K562 (cell line): ENCODE measurements at regions not wholly inside any gene's neighbourhood (a gene's known extent, or its start where the extent isn't known, plus 50 kb on each side); places are given as distances from the start of the nearest gene placed in this dataset.

Experiments used
- ATAC-seq: fragments of 200-7000 bp; cut with Tn5 transposase; 3 replicates; pipeline ENCODE4 v1.9.1; 2020; ENCODE audit warnings: moderate library complexity
- BruUV-seq: library from RNA; stranded (reverse); fragments of 400-500 nt; replicated peaks from 2 replicates; lab custom pipeline; 2021; lab: Mats Ljungman, UMichigan
- CTCF ChIA-PET: fragments of 300-600 bp; formaldehyde crosslinking; extraction: SDS; loops from one replicate; lab custom pipeline; 2021; ENCODE audit warnings: low intra/inter-chr PET ratio; lab: Yijun Ruan, JAX
- POLR2A ChIA-PET: fragments of 300-600, 350-650 bp; sonication (Branson Sonifier 250); formaldehyde crosslinking; extraction: SDS; loops from one replicate; lab custom pipeline; 2021; ENCODE audit warnings: antibody characterized with exemption, inconsistent platforms; lab: Yijun Ruan, JAX
- DNase-seq, 4 experiments: peaks; one replicate each; pipeline versions ENCODE4 v3.0.0 to v3.0.0-alpha.2; 2011 to 2018; ENCODE audit warnings: low spot score in 3 of 4, mixed read lengths in 3 of 4; ENCODE audit errors: extremely low read depth in 1 of 4
- FAIRE-seq: peaks from 2 replicates; lab custom pipeline; 2011; peaks lifted over from hg19 to GRCh38; lab: Jason Lieb, UNC
- H2AFZ ChIP-seq: 2 replicates; pipeline ENCODE4 v1.6.0; 2011; ENCODE audit warnings: low read depth, low read length, control low read depth, inconsistent platforms
- H3K27ac ChIP-seq: fragments of 200-600 bp; 3 replicates; pipeline ENCODE4 v1.8.0; 2011; ENCODE audit warnings: low read depth, mild to moderate bottlenecking, control low read depth, inconsistent platforms, low read length, moderate library complexity, mixed read lengths; ENCODE audit errors: extremely low read depth
- H3K27me3 ChIP-seq, 2 experiments: fragments of 300-600 bp in 1 of 2; 2 replicates in 1 of 2; 3 replicates in 1 of 2; pipeline versions ENCODE4 v1.6.0 to v1.8.0; 2011; ENCODE audit warnings: inconsistent platforms in 2 of 2, low read length in 2 of 2, mild to moderate bottlenecking in 1 of 2, mixed read lengths in 1 of 2, moderate library complexity in 1 of 2; ENCODE audit not compliant: control insufficient read depth in 2 of 2, insufficient read depth in 2 of 2
- H3K36me3 ChIP-seq: fragments of 300-600 bp; 3 replicates; pipeline ENCODE4 v1.8.0; 2011; ENCODE audit warnings: mild to moderate bottlenecking, low read length, inconsistent platforms; ENCODE audit not compliant: control insufficient read depth, insufficient read depth
- H3K4me1 ChIP-seq, 2 experiments: fragments of 200-600 bp in 1 of 2; replicated peaks in 1 of 2; 2 replicates in 1 of 2; 3 replicates in 1 of 2; pipeline versions ENCODE4 v1.5.1 to v1.8.0; 2011; ENCODE audit warnings: inconsistent platforms in 2 of 2, low read length in 2 of 2, mild to moderate bottlenecking in 1 of 2, mixed read lengths in 1 of 2, moderate library complexity in 1 of 2; ENCODE audit not compliant: control insufficient read depth in 2 of 2, insufficient read depth in 2 of 2
- H3K4me2 ChIP-seq: 2 replicates; pipeline ENCODE4 v1.6.1; 2011; ENCODE audit warnings: low read length, control low read depth, inconsistent platforms, mixed read lengths; ENCODE audit not compliant: insufficient read depth
- H3K4me3 ChIP-seq: fragments of 200-600 bp; sonication (generic), shearing (Covaris generic); 2 replicates; pipeline ENCODE4 v1.5.1; 2016; ENCODE audit warnings: control low read depth, inconsistent platforms
- H3K79me2 ChIP-seq: fragments of 200-600 bp; 3 replicates; pipeline ENCODE4 v1.8.0; 2011; ENCODE audit warnings: low read length, inconsistent platforms; ENCODE audit not compliant: control insufficient read depth, insufficient read depth
- H3K9ac ChIP-seq, 2 experiments: 2 replicates each; pipeline versions ENCODE4 v1.6.0 to v1.6.1; 2011; ENCODE audit warnings: low read depth in 2 of 2, low read length in 2 of 2, control low read depth in 1 of 2, inconsistent platforms in 1 of 2, mild to moderate bottlenecking in 1 of 2, mixed read lengths in 1 of 2; ENCODE audit not compliant: insufficient read depth in 1 of 2
- H3K9me1 ChIP-seq: one replicate; pipeline ENCODE4 v1.6.0; 2011; ENCODE audit warnings: inconsistent platforms, mild to moderate bottlenecking, low read length, moderate library complexity; ENCODE audit not compliant: control insufficient read depth, insufficient read depth
- H3K9me3 ChIP-seq: replicated peaks from 2 replicates; pipeline ENCODE4 v1.5.1; 2011; ENCODE audit warnings: low read depth, low read length, inconsistent platforms; ENCODE audit not compliant: control insufficient read depth, insufficient read depth
- H4K20me1 ChIP-seq: replicated peaks from 2 replicates; pipeline ENCODE4 v1.6.1; 2011; ENCODE audit warnings: low read length, inconsistent platforms, mixed read lengths; ENCODE audit not compliant: control insufficient read depth, insufficient read depth
- C11orf30 ChIP-seq: fragments of 450-650 bp; IDR thresholded peaks from 2 replicates; pipeline ENCODE4 v1.6.1; 2016; ENCODE audit warnings: low read depth, mild to moderate bottlenecking
- CBX1 ChIP-seq: sonication (generic); IDR thresholded peaks from 2 replicates; pipeline ENCODE4 v1.6.1; 2016; ENCODE audit warnings: antibody characterized with exemption, low read depth, mild to moderate bottlenecking
- CEBPG ChIP-seq, 3 experiments: fragments of 200-800 bp in 1 of 3; sonication (Bioruptor generic) in 1 of 3; sonication (generic) in 1 of 3; formaldehyde crosslinking in 1 of 3; IDR thresholded peaks in 2 of 3; conservative IDR thresholded peaks in 1 of 3; 2 replicates each; pipeline versions ENCODE4 v1.6.1 to v1.8.0; 2016 to 2022; ENCODE audit warnings: missing compliant biosample characterization in 2 of 3, missing genetic modification characterization in 2 of 3, mild to moderate bottlenecking in 1 of 3, missing genetic modification reagents in 1 of 3
- DLX4 ChIP-seq: fragments of 250-450 bp; sonication (Bioruptor Pico); IDR thresholded peaks from 2 replicates; pipeline ENCODE4 v1.6.1; 2021; ENCODE audit warnings: mild to moderate bottlenecking
- KHSRP ChIP-seq: fragments of 450-650 bp; IDR thresholded peaks from 2 replicates; pipeline ENCODE4 v1.6.1; 2017
- MCM5 ChIP-seq: fragments of 450-650 bp; IDR thresholded peaks from 2 replicates; pipeline ENCODE4 v1.6.1; 2016; ENCODE audit warnings: low read depth
- POLR2AphosphoS5 ChIP-seq: IDR thresholded peaks from 2 replicates; pipeline ENCODE4 v1.6.1; 2011; ENCODE audit warnings: mild to moderate bottlenecking, low read depth, low read length, moderate library complexity; ENCODE audit not compliant: control insufficient read depth, insufficient read depth
- RAD51 ChIP-seq: fragments of 450-650 bp; IDR thresholded peaks from 2 replicates; pipeline ENCODE4 v1.7.1; 2016; ENCODE audit warnings: low read depth, mild to moderate bottlenecking, borderline replicate concordance
- RHOXF2B ChIP-seq: fragments of 250-450 bp; sonication (Bioruptor Pico); conservative IDR thresholded peaks from 2 replicates; pipeline ENCODE4 v1.5.1; 2021
- SMAD2 ChIP-seq: fragments of 150-350 bp; IDR thresholded peaks from 2 replicates; pipeline ENCODE4 v1.6.1; 2014; ENCODE audit warnings: low read depth, mild to moderate bottlenecking, low read length
- TCF7 ChIP-seq: sonication (generic); IDR thresholded peaks from 2 replicates; pipeline ENCODE4 v1.6.1; 2016; ENCODE audit warnings: antibody characterized with exemption, borderline replicate concordance
- TRIM25 ChIP-seq: fragments of 450-650 bp; IDR thresholded peaks from 2 replicates; pipeline ENCODE4 v1.7.0; 2016; ENCODE audit warnings: borderline replicate concordance
- YBX1 ChIP-seq: fragments of 450-650 bp; IDR thresholded peaks from 2 replicates; pipeline ENCODE4 v1.7.1; 2016; ENCODE audit warnings: mild to moderate bottlenecking
- ZNF395 ChIP-seq: fragments of 200-800 bp; sonication (Bioruptor generic); IDR thresholded peaks from 2 replicates; pipeline ENCODE4 v1.6.1; 2017; ENCODE audit warnings: missing genetic modification characterization, missing compliant biosample characterization
- ZNF695 ChIP-seq: fragments of 450-650 bp; formaldehyde crosslinking; IDR thresholded peaks from 2 replicates; pipeline ENCODE4 v1.4.0; 2020; ENCODE audit warnings: mild to moderate bottlenecking, moderate library complexity
- WGBS: fragments of 100-300 bp; shearing (Covaris generic); methylation state at CpG from one replicate; pipeline ENCODE4 v1.1.6; 2016; ENCODE audit warnings: low coverage, mixed read lengths; ENCODE audit not compliant: insufficient coverage; ENCODE audit errors: missing lambda C conversion rate; 5-methylcytosine and 5-hydroxymethylcytosine counted together
- in situ Hi-C: fragments of 300-500 bp; cut with MboI; formaldehyde crosslinking; loops from 4 replicates; pipeline ENCODE4 v1.15.0; 2018; ENCODE audit warnings: inconsistent platforms, mixed read lengths
- intact Hi-C: fragments of 100-400 bp; cut with micrococcal nuclease; formaldehyde crosslinking; loops from 2 replicates; pipeline ENCODE4 v1.14.2; 2022

GRCh38 chr4:188430384-188430783 is 291.1 kb downstream of the TRIML1 start:
- ATAC-seq (no peak), FAIRE-seq (no peak), DNase-seq (no peak)
- no peaks in the 10 kb centered on the region for H4K20me1 ChIP-seq
- no peak overlapping the region for H3K4me3 ChIP-seq
- ChIA-PET CTCF (no interaction called here), POLR2A (no interaction called here)
- no peaks in the 10 kb centered on the region for H3K36me3 ChIP-seq
- no TSS peak for BruUV-seq
- H3K9ac ChIP-seq: no peak overlapping the region
- no peaks in the 10 kb centered on the region for H3K9me3 ChIP-seq
- WGBS: 0% methylated on average over 2 of the region's 2 CpGs
- H3K9me1 ChIP-seq: no peaks in the 10 kb centered on the region
- H3K4me2 ChIP-seq: no peak overlapping the region
- H3K27me3 ChIP-seq: no peaks in the 10 kb centered on the region
- H2AFZ ChIP-seq: no peak overlapping the region
- no peak overlapping the region for H3K27ac ChIP-seq
- intact Hi-C loops (no loop called here), in situ Hi-C loops (no loop called here)
- no peaks in the 10 kb centered on the region for H3K4me1 ChIP-seq
- TF ChIP-seq C11orf30: no peak
- no peak for TF ChIP-seq POLR2AphosphoS5
- TF ChIP-seq TRIM25: no peak
- no peak for TF ChIP-seq DLX4 (CRISPR knock-in tag)
- no peak for TF ChIP-seq TCF7
- TF ChIP-seq KHSRP: no peak
- TF ChIP-seq SMAD2: no peak
- no peak for TF ChIP-seq CBX1
- TF ChIP-seq MCM5: no peak
- TF ChIP-seq YBX1: no peak
- TF ChIP-seq ZNF695 (CRISPR knock-in tag): no peak
- no peak for TF ChIP-seq ZNF395 (CRISPR knock-in tag)
- TF ChIP-seq CEBPG (CRISPR knock-in tag; IDR thresholded peaks at IDR 0.05): no peak
- no peak for TF ChIP-seq CEBPG (tag; conservative IDR thresholded peaks at IDR 0.05 in 1 of 2, IDR thresholded peaks at IDR 0.05 in 1 of 2)
- TF ChIP-seq RAD51: no peak
- no peak for TF ChIP-seq RHOXF2B (CRISPR knock-in tag)
- H3K79me2 ChIP-seq: no peaks in the 10 kb centered on the region
